Embryonic facial prominence (tissue), 1 donor: ENCODE measurements at regions not wholly inside any gene's neighbourhood (a gene's known extent, or its start where the extent isn't known, plus 50 kb on each side); places are given as distances from the start of the nearest gene placed in this dataset.
"Not testable (repeated sequence)": the region's sequence is repeated elsewhere in the genome, so short reads cannot be mapped to it uniquely, and the experiment has no call there.

ENCODE experiments used
- DNase-seq: peaks from one replicate; pipeline ENCODE4 v3.0.0-alpha.2; 2016; ENCODE audit errors: extremely low spot score

DNA sequence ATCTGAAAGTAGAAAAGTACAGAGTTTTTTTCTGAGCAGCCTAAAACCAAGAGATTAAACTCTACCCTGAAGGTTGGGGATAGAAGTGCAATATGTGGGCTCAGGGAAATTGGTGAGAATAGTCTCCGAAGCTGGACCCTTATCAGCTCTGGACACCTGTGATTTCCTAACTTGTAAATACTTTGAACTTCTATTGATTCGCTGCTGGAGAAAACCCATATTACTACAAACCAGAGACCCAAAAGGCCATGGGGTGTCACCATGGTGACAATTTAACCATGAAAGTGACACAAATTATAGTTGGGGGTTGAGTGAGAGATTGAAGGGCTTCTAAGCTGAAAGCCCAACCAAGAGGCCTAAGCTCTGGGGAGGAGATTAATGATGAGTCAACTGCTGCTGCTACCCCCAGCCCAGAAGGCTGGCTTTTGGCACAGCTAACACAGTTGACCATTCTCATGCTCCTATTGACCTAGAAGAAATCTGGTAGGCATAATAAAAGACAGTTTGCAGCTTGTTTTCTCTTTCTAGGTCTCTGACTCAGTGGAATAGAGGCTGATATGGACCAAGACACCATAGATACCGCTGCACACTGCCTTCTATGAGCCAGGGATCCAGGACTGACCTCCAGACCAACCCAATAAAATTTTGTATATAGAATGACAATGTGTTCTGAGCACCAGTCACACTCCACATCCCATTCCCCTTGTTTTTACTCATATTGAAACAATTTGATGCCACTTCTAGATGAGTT is 131.9 kb upstream of the FNDC3A start:
- no peak for DNase-seq

DNA sequence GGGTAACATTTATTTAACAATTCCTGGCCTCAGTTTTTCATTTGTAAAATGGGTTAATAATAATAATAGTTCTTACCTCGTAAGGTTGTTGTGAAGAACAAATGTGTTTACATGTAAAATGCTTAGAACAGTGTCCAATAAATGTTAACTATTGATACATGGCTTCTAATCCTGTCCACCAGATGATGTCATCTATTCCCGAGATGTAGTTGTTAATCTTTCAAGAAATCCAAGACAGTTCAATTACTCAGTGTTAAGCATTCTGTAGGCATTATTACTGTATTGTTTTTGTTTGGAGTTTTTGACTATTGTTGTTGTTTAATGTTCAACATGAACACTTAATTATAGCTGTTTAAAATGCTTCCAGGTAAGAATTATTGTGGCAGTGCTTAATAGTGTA is 131.0 kb upstream of the FNDC3A start:
- no peak for DNase-seq

DNA sequence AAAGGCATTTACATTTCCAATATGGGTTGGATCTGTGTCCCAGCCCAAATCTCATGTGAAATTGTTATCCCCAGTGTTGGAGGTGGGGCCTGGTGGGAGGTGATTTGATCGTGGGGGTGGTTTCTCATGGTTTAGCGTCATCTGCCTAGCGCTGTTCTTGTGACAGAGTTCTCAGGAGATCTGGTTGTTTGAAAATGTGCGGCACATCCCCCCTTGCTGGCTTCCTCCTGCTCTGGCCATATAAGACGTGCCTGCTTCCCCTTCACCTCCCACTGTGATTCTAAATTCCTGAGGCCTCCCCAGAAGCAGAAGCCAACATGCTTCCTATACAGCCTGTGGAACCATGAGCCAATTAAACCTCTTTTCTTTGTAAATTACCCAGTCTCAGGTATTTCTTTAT is 126.2 kb upstream of the FNDC3A start:
- no peak for DNase-seq

DNA sequence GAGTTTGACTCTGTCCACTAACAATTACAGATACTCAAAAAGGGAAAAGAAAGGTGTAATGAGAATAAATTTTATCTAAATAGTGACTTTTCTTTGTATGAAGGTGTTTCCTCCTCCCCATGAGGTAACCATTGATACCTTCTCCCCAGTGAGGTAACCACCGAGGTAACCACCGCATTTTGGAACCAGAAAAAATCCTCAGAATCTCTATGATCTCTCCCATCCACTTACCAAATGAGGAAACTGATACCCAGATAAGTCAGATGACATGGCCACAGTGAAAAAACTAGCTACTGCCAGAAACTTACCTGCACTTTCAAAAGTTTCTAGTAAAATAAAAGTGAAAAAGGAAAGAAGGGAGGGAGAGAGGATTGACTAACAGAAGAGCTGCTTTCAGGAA is 124.0 kb upstream of the FNDC3A start:
- no peak for DNase-seq

DNA sequence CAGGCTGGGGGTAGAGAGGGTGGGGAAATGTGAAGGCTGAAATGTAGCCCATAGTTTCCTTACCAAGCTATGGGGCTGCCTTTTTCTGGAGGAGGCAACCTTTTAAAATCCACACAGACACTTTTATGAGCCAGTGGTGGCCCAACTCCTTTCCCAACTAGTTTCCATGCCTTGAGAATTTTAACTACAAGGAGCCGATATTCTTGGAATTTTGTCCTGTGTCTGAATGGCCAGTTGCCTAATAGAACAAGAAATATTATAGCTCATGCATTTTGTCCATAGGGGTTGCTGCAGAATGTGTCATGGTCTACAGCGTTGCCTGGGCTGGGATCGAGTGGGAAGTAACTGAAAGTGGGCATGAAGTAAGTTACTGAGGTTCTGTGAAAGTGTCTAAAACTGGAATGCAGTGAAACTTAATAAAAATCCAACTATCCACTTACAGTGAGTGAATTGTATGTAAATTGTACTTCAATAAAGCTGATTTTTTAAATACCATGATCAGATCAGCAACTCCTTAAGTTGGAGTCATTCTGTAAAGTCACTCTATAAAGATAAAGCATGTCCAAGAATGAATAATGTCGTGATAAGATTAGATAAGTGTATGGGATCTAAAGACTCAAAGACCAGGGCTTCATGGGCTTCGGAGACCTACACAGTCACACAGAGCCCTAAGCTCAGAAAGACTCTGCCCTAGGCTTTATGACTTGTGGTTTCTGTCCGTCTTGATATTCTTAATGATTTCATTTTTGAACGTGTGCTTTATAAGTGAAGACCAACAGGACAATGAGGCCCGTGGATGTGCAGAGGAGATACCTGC is 122.6 kb upstream of the FNDC3A start:
- DNase-seq = no peak

DNA sequence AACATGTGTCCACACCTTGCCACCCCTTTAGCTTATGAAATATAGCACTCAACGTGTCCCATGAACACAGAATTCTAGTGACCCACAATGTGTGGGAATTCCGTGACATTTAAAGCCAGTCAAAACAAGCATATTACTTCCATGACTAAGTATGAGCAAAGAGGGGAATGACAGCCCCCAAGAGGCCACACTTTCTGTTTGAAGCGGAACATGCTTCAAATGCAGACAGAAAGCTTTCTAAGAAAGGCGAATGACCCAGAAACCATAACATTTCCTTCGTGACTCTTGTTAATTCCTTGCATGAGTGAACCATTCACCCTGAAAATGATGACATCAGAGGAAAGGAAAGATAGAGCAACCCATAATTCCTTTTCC is 122.0 kb upstream of the FNDC3A start:
- no peak for DNase-seq

DNA sequence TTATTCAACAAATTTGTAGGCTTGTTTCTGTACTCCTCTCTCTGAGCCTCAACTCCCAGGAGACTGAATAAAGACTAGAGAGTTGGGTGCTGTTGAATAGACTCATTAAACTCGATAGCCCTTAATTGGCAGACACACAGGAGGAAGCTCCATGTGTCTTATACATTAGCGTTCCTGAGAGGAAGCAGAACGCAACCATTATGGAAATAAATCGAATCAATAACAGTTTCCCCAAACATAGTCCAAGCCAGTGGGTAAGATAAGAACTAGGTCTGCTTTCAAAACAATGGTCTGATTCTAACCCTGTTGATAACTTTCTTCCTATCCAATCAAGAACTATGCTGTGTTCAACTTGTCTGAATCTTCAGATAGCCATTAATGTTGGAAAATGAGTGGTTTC is 118.1 kb upstream of the FNDC3A start:
- DNase-seq = no peak

DNA sequence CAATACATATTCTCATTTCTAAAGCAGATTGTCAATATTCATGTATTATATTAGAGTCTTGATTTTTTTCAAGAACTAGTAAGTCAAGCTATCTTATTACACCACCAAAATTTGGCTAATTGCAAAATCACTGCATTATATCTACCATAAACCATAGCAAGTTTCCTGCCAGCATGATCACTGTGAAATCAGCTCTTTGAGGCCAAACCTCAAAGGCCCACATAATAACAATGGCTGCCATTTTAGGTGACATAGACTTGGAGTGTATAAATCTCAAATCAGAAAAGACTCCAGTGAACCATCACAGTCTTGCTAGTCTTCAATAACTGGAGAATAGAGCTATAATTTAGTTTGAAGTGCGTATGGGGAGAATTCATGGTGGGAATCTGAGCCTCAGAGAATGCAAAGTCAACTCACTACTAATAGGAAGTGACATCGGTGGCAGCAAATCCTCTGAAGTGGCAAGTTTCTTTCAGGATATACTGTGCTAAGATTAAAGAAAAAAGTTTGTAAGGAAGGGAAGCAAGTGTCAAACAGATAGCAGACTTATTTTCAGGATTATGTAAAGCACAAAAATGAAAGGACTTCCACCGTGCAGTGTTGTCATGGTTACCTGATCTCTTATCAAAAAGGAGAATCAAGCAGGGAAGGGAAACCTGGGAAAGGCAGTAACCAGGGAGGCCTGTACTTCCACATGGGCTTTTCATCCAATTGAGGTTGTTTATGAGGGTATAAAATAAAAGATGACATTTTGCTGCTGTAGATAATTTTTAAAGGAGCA is 117.4 kb upstream of the FNDC3A start:
- no peak for DNase-seq

DNA sequence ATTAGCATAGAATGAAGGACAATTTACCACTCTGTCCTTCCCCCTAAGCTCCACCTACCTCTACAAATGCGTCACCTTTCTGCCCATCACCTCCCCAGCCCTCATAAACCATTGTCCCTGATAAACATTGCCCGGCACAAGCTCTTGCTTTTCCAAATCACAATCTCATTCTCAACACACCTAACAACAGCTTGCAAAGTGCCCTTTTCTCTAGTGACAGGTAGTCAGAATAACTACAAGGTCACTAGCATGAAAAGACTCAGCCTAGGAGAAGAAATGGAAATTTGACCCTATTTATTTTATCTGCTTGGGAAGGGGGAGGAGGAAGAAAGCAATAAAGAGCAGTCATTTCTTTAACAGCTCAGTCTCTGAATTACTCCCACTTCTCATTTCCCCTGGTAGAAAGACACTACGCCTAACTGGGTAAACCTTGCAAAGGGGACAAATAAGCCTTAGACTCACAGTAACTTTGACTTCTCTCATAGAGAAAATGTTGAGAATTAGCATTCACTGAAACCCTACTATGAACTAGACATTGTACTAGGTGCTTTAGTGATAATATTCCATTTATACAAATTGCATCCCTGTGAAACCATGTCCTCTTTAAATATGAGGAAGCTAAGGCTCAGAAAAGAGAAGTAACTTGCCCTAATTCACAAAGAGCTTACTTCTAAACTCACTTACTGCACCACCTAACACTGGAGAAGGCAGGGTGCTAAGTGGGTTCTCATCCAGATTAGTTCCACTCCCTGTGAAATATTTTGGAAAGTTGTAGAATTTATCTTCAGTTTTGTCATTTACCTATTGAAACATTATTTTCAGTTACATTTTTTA is 116.2 kb upstream of the FNDC3A start:
- no peak for DNase-seq

DNA sequence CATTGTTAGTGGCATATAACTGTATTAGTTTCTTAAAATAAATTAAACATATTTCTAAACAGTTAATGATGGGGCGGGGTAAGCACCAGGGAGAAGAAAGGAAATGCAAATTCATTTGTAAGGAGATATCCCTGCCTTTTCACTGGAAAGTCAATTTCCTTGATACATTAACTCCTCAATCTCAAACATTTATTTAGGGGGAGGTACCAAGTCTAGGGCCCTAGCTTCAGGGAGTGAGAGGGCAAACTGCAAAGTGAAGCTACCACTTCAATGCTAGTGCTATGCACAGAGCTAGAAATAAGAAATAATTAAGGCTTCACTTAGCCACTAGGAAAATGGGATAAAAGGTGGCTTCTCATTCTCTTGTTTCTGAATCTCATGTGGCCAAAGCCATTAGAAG is 115.3 kb upstream of the FNDC3A start:
- no peak for DNase-seq

DNA sequence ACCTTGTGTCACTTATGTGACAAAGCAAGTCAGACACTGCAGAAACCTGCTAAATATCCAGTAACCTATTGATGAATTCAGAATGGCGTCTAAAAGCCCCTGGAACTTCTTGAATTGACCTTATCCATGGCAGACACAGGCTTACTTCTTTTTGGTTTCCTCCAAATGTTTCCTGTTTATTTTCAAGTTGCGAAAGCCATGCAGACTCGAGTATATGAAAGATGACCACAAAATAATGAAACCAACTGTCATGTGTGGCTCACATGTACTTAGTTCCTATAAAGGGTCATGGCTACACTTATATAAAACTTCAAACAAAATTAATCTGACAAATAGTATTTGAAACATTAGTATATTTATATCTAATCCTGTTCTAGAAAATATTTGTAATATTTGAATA is 113.1 kb upstream of the FNDC3A start:
- no peak for DNase-seq

DNA sequence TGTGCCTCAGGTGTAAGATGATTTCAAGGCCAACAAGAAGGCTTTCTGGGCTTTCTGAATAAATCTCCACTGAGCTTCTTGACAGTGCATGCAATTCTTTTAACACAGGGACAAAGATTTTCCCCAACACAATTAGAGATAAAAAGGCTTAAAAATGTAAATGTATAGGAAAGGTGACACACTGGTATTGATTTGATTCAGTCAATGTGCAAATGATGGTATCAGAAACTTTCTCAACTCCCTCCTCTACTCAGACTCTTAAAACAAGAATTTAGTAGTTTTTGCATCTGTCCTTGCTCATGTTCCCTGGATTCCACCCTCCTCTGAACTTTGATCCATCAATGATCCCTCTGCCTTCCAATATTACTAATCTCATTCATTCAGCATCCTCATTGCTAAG is 111.6 kb upstream of the FNDC3A start:
- DNase-seq = no peak

DNA sequence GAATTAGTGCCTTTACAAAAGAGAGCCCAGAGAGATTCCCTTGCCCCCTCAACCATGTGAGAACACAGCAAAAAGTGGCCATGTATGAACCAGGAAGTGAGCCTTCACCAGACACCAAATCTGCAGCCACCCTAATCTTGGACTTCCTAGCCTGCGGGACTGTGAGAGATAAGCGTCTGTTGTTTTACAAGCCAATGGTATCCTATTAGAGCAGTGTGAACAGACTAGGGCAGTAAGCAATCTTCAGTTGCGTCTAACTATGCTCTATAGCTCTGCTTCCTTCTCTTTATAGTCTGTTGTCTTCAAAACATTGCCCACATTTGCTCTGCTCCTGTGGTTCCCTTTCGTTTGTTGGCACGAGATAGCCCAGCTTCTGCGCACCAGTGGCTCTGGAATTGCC is 109.5 kb upstream of the FNDC3A start:
- DNase-seq = no peak

DNA sequence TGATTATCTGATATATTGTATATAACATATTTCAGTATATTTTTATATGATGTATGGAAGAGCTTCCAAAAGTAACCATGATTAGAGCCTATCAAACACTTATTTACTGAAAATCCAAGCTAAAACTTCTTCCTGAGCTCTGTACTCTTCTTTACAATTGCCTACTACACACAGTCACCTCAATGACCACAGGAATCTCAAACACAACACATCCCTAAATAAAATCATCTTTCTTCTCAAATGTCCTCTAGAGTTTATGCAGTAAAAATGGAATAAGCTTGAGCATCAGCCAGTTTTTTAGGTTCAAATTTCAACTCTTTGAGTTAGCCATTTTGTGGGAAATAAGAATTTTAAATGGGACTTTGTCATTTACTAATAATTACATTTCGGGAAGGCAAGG is 102.6 kb upstream of the FNDC3A start:
- DNase-seq = no peak

DNA sequence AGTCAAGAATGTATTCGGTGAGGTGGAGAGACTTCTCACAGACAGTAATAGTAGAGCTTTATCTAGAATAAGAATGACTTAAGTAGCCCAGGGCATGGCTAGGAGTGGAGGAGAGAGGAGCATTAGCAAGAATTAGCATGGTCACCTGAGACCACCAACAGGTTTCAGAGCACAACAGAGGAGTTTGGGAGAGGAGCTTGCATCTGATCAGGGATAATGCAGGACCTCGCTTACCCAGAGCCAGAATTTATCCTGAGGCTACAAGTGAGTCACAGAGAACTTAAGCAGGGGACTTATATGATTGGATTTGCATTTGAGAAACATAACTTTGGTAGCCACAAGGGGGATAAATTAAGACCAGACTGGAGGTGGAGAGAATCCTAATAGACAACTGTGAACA is 102.1 kb upstream of the FNDC3A start:
- no peak for DNase-seq

DNA sequence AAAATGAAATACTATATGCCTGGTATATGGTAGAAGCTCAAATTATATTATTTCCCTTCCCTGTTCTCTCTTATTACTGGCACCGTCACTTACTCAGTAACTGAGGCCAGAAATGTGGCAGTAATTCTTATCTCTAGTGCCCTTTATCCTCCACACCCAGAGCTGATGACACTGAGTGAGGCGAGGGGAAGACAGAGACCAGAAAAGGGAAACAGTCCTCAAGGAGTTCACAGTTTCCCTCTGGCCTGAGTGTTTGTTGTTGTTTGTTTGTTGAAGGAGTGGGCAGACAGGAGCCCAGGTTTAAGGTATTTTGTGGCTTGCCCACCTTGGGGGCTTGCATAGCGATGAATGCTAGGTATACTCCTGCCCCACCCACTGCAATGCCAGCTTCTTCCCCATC is 101.5 kb upstream of the FNDC3A start:
- no peak for DNase-seq

DNA sequence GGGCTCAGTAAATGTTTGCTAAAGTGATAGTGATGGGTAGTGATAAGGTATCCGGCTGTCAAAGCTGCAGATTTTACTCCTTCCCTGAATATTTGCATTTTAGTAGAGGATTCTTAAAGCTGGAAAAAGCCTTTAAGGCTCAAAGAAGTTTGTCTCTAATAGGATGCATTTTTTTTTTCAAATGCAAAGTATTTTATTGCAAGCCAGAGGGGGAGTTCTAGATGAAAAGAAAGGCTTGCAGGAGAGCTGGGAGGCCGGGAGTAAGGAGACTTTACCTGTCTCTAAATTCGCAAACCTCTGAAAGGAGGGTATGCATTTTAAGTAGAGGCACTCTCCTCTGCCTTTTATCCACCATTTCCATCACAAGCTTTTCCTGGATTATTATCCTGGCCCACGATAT is 100.7 kb upstream of the FNDC3A start:
- DNase-seq = no peak

DNA sequence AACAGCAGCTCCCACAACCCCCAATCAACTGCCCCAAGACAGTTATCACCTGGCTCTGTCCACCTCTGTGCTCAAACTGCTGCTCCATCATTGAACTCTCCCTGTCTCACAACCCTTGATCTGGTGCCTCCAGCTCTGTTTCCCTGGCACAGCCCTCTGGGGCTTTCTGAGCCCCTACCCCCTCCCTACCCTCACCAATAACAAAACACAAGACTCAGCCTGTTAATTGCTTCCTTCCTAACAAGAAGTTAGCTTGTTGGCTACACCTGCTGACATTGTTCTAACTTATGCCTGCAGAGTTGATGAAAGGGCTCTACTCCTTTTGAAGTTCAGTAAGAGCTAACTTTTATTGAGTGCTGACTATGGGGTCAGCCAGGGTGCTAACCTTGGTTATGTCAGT is 99.4 kb upstream of the FNDC3A start:
- no peak for DNase-seq

DNA sequence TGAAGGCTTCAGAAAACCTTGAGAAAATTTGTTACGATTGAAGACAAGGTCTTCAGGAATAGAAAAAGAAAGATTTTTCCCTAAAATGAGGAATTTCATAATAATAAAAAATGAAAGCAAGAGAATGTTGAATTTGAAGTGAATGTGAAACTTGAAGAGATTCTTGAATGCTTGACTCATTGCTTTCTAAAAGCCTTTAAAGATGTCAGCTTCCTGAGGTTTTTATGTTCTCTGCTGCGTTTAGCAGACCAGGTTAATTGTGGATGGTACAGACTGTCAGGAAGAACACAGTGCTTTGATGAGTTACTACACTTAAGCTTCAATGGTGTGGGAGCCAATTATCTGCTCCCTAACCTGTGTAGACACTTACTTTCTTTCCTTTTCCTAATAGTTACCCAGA is 96.3 kb upstream of the FNDC3A start:
- DNase-seq = no peak

DNA sequence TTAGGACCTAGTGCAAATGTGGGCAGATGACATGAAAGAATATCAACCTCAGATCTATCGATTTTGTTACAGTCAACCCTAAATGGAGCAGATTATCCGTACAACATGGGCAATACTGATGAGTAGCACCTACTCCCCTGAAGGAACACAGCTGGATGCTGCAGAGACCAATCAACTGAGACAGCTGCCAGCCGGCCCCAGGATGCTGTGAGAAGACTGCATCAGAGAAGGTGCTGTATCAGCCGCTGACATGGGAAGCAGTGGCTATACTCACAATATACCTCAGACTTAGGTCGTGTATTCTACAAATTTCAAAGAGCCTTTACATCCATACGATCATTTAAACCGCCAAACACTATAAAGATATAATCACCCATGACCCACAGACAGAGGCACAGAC is 95.9 kb upstream of the FNDC3A start:
- DNase-seq = no peak

DNA sequence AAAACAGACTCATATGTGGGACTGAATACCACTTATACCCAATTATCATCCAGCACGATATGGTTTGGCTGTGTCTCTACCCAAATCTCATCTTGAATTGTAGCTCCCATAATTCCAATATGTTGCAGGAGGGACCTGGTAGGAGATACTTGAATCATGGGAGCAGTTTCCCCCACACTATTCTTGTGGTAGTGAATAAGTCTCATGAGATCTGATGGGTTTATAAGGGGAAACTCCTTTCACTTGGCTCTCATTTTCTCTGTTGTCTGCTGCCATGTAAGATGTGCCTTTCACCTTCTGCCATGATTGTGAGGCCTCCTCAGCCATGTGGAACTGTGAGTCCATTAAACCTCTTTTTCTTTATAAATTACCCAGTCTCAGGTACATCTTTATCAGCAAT is 91.9 kb upstream of the FNDC3A start:
- DNase-seq = not testable (repeated sequence)

DNA sequence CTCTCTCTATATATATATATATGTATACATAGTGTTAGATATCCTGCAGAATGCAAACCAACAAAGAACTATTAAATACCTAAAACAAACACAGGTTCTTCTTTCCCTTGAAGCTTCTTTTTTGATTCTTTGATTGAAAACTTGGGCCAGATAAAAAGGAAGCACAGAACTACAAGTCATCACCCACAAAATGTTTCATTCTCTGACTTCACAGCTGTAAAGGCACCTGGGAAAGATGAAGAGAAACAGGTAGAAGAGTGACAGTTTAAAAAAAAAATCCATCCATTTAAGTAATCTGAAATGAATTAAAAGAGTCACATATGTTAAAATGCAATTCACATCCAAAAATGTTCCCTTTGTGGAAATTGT is 90.7 kb upstream of the FNDC3A start:
- no peak for DNase-seq
